Coronary artery (tissue), 2 donors: ENCODE measurements at regions not wholly inside any gene's neighbourhood (a gene's known extent, or its start where the extent isn't known, plus 50 kb on each side); places are given as distances from the start of the nearest gene placed in this dataset.

Source experiments
- DNase-seq: peaks from one replicate; pipeline ENCODE4 v3.0.0-alpha.2; 2017; ENCODE audit warnings: low spot score
- H3K27ac ChIP-seq, 2 donors: fragments of 200-600 bp; sonication (generic); one replicate each; pipeline ENCODE4 v1.5.1; 2016 to 2019
- H3K4me3 ChIP-seq: fragments of 200-600 bp; sonication (generic); 2 replicates; pipeline ENCODE4 v1.5.1; 2016; ENCODE audit warnings: mild to moderate bottlenecking, moderate library complexity
- TF ChIP-seq, protein P1 (sequence below): fragments of 200-600 bp; sonication (generic); IDR thresholded peaks from one replicate; pipeline ENCODE4 v1.5.1; 2019; ENCODE audit warnings: antibody characterized with exemption

DNA sequence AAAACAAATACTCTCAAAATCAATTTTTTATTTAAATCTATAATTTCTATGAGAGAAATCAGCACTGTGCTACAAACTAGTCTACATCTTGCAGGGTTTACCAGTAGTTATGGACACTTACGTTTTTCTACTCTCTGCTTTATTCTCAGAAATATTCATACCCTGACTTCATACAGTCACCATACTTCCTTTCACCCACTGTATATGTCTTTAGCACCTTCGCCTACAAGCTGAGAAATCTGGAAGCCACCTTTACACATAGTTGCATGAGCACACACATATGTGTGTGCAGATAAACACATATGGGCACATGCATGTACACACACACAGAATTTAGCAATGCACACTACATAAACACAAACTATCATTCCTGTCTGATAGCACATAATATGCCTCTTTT lies 177.0 kb downstream of the ST8SIA4 start:
- H3K4me3 ChIP-seq, result no peak overlapping the region
- DNase-seq, result no peak
- no peak overlapping the region for H3K27ac ChIP-seq
- TF ChIP-seq, protein P1, sequence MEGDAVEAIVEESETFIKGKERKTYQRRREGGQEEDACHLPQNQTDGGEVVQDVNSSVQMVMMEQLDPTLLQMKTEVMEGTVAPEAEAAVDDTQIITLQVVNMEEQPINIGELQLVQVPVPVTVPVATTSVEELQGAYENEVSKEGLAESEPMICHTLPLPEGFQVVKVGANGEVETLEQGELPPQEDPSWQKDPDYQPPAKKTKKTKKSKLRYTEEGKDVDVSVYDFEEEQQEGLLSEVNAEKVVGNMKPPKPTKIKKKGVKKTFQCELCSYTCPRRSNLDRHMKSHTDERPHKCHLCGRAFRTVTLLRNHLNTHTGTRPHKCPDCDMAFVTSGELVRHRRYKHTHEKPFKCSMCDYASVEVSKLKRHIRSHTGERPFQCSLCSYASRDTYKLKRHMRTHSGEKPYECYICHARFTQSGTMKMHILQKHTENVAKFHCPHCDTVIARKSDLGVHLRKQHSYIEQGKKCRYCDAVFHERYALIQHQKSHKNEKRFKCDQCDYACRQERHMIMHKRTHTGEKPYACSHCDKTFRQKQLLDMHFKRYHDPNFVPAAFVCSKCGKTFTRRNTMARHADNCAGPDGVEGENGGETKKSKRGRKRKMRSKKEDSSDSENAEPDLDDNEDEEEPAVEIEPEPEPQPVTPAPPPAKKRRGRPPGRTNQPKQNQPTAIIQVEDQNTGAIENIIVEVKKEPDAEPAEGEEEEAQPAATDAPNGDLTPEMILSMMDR, result no peak

DNA sequence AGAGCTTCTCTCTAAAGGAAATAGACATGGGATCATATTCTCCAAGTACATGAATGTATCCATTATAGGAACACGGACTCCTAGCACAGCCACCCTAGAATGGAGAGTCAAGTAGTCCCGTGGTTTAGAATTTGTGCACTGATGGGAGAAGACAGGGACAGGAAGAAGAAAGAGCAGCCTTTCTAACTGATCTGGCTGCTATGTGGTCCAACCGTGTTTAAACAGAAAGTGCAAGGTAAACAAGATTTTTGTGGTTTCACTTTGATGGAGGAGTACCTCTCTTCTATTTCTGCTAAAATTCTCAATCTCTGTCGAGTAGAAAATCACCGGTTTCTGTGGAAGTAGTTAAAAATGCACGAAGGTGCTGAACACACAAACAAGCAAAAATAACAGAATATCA lies 171.3 kb downstream of the ST8SIA4 start:
- Histone ChIP-seq H3K4me3 (peak overlapping the region; percentile 50), H3K27ac (no peak overlapping the region)
- TF ChIP-seq, protein P1, result no peak
- DNase-seq, result no peak

DNA sequence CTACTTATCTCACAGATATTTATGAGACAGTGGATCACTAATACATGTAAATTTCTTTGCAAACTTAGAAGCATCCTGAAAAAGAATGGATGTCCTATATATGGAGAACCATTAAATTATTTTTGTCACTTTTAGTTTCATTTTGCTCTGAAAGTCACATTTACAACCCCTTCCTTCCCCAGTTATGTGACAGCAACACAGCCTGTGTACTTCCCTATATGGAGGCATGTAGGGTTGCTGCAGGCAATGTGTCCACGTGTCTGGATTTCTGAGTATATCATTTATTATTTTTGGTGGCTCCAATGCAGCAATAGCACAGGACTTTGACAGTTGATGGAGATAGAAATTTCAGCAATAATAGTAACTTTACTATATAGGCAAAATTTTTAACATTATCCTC lies 156.4 kb downstream of the ST8SIA4 start:
- no peak for DNase-seq
- TF ChIP-seq, protein P1, result no peak
- no peak overlapping the region for H3K27ac ChIP-seq
- H3K4me3 ChIP-seq, result no peak overlapping the region

DNA sequence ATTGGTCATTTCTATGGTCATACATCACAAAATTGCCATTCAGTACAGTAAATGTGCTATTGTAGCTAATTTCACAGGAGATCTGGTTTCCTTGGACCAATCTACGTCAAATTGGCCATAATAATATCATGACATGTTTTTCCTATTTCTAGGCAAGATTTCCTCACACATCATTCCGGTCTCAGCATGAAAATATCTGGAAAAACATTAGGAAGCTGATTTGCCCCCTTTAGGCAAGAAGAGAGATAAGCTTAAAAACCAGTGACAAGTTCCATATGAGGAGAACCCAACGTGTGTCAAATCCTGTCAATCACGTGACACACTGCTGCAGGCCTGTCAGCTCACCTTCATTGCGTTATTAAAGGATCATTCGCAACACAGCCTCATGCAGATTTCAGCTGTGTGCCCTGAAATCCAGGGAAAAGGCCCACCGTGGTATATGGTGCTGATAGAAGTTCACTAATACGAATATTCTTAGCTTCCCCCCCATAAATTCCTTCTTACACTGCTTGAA lies 153.3 kb downstream of the ST8SIA4 start:
- no peak overlapping the region for H3K27ac ChIP-seq
- DNase-seq, result no peak
- TF ChIP-seq, protein P1, result no peak
- no peak overlapping the region for H3K4me3 ChIP-seq

DNA sequence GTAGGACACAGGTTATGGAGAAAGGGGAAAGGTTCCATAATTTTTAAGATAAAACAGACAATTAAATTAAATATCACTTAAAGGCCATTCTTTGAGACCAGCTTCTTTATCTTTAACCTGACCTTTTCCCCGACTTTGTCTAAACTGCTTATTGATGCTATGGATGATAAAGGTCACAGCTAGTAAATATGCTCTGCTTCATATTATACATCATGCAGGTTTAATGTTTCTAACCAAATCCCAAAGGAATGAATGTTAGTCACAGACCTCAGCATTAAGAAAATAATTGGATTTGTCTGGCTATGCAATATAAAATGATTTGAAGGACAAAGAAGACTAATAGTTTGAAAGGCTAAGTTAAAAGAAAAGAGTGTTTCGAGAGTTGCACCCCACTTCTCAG lies 147.6 kb downstream of the ST8SIA4 start:
- TF ChIP-seq, protein P1, result no peak
- no peak overlapping the region for H3K27ac ChIP-seq
- no peak overlapping the region for H3K4me3 ChIP-seq
- no peak for DNase-seq
